CD4-positive, alpha-beta T cell treated with Interleukin-15 for 4 hours (primary cell): ENCODE measurements at regions not wholly inside any gene's neighbourhood (a gene's known extent, or its start where the extent isn't known, plus 50 kb on each side); places are given as distances from the start of the nearest gene placed in this dataset.
A peak's percentile ranks its signal among the peaks of the same experiment; 100 is the strongest.

Experiments used
- DNase-seq: peaks from one replicate; pipeline ENCODE4 v3.0.0-alpha.2; 2020; ENCODE audit warnings: low spot score

DNA sequence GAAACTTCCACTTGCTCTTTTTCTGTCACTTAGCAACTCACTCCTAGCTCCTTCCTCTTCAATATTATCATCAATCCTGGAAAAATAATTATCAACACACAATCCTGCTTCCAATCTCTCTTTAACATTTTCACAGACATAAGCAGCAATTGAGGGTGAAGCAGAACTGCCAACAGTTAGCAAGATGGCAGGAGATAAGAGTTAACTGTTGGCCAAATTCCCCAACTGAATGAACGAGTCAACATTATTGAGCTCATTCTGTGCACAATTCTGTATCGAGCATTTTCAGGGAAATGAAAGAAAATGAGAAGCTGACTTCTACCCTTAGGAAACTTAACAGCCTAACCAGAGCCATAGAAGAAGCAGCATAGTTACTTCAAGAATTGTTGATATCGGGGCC lies 152.0 kb downstream of the KCNA5 start:
- no peak for DNase-seq

DNA sequence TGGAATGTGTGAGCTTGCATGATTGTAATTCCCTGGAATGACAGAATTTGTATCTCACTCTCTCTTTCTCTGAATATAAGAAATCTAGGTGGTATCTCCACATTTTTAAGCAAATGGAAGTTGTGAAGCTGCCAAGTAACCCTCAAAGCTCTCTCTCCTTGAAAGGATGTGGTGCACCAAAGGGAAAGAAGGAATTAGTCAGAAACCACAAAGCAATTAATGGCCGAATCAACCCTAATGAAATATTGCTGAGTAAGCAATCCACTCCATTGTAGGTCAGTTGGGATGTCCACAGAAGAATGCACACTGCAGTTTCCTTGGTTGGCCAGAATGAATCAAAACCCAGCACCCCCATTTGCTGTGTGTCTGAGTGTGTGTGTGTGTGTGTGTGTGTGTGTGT lies 153.5 kb downstream of the KCNA5 start:
- no peak for DNase-seq

- DNase-seq, result no peak
Observed at GRCh38 chr12:5197656-5198055, 154.0 kb downstream of the KCNA5 start.

DNA sequence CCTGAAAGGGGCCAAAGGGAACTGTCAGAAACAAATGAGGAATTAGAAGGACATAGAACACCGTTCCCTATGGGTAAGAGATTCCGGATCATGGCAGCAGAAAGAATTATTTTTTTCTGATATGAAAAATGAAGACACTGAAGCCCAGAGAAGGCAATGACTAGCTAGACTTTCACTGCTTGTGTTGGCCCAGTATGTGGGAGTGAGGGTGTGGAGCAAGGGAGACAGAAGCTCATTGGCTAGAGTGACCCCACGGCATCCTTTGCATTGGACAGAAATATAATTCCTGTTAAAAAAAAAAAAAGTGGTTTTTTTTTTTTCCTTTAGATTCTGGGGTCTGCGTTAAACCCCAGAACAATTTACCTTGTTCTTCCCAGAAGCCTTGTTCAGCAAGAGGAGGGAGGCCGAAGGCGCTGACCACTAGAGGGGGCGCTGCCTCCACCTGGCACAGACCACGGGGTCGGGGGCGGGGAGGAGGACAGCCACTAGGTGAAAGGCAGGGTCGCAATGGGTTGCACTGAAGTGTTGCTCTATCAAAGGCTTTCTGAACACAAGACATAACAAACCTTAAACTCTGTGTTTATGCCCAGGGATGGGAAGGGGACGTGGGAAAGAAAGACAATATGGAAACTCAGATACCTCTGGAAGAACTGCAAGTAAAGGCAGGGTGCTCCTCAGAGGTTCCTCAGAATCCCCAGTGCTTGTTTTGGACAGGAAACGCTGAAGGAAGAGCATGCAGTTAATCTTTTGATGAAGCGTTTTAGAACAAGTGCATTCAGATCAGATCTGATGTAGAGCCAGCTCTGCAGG lies 156.8 kb downstream of the KCNA5 start:
- DNase-seq, result no peak

- DNase-seq, result no peak
Observed at GRCh38 chr12:5201554-5202218, 158.0 kb downstream of the KCNA5 start.

- no peak for DNase-seq
Observed at GRCh38 chr12:5203274-5203673, 159.6 kb downstream of the KCNA5 start.

GRCh38 chr12:5203720-5204119 lies 160.0 kb downstream of the KCNA5 start:
- DNase-seq, result no peak

DNA sequence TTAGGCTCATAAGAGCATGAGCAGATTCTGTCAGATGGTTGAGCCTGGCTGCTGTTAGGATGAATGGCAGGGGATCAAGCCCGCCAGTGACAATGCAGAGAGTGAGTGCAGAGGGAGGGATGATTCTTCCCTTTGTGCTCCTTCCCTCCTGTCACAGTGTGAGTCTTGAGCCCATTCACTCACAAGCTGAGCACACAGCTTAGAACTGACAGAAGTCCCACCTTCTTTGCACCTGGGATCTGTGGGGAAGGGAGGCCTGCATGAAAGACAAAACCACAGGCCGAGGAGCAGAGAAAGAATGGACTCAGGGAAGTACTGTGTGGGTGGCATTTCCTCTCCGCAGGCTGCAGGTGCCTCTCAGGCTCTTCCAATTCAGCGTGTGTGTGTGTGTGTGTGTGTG lies 160.6 kb downstream of the KCNA5 start:
- no peak for DNase-seq

DNA sequence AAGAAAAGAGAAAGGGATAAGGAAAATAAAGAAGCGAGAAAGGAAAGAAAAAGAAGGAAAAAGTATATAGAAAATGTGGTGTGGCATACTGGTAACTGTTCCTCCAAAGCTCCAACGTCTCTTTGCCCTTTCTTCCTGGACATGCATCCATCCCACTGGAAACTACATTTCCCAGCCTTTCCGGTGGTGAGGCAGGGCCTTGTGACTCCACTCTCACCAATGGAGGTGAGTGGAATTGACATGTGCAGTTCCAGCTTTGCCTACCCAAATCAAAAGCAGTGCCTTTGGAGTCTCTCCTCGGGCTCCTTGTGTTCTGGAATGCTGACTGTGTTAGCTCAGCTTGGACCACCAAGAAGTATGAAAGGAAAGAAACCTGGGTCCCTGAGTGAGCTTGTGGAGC lies 161.2 kb downstream of the KCNA5 start:
- DNase-seq, result no peak

DNA sequence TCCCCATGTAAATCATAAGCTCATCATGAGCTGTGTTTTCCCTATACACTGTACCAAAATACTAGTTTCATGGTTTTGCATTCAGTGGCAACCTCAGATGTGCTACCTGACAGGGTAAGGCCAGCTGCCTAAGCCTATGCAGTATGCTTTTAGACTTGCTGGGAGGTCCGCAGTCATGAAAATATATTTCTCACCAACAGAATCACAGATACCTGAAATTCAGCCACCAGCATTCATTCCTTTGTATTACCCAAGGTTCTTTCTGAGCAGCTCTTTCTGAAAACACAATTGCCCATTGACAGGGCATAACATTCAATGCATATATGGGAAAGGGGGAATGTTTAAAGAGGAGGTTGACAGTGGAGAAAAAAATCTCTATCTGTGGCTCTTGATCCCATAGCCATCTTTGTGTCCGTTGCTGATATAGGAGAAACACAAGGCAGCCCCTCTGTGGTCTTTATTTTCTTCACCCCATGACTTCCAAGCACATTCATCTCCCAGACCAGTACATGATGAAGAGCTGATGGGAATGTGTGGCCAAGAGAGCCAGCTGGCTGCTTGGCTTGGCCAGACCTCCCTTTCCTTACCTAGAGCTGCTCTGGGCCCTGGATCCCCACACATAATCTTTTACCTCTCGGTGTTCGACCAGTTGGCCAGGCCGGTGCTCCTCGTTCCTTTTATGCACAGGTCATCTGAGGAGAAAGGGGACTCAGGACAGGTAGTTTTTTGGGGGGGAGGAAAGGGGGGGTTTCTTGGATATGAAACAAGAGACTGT lies 162.9 kb downstream of the KCNA5 start:
- DNase-seq, result no peak

- DNase-seq, result no peak
Observed at GRCh38 chr12:5210179-5210922, 166.7 kb downstream of the KCNA5 start.

DNA sequence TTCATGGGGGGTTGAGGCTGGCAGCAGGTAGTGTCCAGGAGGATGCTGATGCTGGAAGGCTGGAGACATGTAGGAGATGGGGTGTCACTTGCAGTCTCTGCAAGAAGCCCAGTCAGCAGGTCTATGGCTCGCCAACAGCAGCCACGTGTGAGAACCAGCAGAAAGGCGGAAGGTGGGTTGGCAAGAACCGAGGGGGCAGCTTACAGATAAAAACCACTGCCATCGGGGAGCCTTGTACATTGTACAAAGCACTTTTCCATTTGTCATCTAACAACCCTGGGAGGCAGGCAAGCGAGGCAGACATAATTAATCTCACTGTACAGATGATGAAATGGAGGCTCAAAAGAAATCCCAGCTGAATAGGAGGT lies 167.2 kb downstream of the KCNA5 start:
- no peak for DNase-seq

DNA sequence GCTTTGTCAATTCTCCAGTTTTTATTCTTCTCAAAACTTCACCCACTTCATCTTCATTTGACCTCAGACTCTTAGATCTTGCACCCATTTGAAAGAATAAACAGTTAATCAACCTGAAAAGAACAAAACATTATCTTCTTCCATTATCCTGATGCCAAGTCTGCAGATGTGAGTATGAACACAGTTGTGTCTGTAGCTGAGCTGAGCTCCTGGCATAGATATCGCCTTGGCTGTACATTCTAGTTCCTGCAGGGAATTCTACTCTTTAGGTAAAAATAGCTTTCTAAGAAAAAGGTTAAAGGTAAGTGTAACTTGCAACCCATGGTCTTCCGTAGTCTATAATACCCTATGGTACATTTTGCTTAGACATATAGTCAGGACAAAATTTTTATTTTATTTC lies 169.7 kb downstream of the KCNA5 start:
- no peak for DNase-seq

DNA sequence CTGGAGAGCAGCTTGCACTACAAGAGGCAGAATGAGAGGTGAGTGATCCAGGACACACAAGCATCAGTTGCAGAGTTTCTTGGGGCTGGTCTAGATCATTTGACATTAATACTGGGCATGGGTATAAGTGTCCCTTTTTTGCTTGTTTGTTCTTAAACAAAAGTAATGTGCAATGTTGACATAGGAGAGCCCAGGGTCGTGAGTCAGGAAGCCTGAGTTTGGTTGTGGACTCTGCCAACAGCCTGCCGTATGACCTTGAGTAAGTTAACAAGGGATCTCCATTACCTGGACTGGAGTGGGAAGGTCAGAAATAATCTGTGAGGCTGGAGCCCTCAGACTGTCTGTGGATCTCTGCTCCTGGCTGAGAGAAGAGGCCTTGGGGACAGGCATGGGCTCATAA lies 170.3 kb downstream of the KCNA5 start:
- no peak for DNase-seq

DNA sequence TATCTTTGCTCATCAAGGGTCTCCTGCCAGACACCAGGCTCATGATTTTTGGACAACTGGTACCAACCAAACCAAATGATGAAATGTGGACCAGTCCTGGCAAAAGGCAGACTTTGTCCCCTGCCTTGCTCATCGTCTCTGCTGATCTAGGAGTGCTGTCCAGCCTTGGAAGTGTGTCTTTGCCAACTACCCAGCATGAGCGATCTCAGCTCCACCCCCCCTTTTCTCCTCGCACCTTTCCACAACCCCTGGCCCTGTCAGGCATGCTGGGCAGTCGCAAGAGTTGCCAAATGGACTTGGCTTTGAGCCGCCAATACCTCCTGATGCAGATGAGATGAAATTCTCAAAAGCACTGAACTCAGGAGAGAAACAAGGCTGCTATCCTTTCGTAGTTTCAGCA lies 174.3 kb downstream of the KCNA5 start:
- DNase-seq, result no peak

DNA sequence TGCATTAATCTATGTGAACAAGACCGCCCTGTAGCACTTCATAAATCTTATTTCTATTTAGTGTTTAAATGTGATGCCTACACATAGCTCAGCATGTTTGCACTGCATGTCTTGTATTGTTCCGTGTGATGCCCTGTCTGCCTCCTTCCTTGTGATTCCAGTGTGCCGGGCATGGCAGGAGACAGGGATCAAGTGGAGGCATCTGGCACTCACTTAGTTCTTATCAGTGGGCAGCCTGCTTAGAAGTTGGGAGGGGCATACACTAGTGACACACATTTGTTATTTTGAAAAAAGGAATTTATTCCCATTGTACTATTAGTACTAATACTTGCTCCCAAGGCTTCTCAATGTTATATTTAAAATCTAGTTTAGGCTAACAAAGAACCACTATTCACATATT lies 176.4 kb downstream of the KCNA5 start:
- no peak for DNase-seq

DNA sequence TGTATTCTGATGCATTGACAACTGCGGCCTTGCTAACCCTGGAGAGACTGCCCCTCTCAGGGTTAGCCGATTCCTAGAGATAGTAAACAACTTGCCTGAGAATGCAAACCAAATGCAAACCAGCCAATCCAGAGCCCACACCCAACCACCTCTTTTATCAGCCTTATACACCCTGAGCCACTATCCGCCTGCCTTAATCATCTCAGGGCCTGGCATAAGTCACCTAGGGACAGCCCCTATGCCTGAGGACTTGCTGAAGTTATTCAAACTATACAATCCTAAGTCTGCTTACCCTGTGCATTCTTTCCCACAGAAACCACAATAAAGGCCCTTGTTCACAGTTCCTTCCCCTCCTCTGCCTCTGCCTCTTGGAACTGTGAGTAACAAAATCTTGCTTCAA lies 177.2 kb downstream of the KCNA5 start:
- peak; percentile 1 for DNase-seq

DNA sequence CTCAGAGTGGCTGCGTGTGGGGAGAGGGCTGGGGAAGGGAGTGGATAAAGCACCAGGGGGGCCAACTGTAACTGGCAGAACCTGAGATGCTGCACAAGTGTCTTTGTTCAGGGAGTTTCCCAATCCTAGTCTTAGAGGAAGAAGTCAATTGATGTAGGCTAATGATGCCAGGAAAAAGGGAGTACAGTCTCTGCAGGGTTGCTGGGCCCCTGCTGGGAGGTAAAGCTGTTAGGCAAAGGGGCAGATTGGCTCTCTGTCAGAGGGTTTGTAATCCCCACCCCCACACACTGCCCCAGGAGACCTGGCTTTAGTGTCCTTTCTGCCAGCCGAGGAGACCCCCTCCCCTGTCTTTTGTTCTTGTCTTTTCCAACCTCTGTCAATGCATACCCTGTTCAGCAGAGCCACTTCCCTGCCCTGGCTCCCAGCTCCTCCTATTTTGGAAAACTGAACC lies 178.4 kb downstream of the KCNA5 start:
- no peak for DNase-seq

DNA sequence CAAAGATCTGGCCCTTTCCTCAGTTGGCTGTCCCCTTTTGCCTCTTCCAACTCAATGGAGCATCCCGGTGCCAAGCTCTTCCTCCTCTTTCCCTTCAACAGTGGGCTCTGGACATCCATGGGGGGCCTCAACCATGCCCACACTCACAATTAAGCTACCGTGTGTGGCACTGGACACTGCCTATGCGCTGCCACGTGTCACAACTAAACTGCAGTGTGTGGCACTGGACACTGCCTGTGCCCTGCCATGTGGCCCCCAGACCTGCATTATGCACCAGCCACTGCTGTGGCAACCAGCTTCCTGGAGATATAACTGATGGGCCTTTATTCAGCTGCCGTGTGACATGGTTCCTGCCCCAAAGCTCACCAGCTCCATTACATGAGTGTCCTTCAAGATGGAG lies 179.1 kb downstream of the KCNA5 start:
- DNase-seq, result no peak

DNA sequence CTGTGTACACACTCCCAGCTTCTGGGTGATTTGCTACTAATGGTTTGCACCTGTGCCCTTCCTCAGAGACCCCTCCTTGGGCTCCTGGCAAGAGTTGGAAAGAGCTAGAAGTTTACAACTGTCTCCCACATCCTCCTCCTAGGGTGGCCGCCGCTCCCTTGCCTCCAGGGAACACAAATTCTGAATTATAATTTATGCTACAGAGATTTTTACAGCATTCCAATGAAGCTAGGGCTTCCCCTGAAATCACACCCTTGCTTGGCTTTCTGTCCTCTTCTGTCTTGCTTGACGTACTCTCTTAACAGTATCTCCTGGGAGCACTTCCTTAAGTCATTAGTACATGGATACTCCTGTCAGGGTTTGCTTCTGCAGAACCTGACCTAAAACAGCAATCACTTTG lies 180.2 kb downstream of the KCNA5 start:
- DNase-seq, result no peak

- no peak for DNase-seq
Observed at GRCh38 chr12:5226581-5226980, 182.9 kb downstream of the KCNA5 start.

DNA sequence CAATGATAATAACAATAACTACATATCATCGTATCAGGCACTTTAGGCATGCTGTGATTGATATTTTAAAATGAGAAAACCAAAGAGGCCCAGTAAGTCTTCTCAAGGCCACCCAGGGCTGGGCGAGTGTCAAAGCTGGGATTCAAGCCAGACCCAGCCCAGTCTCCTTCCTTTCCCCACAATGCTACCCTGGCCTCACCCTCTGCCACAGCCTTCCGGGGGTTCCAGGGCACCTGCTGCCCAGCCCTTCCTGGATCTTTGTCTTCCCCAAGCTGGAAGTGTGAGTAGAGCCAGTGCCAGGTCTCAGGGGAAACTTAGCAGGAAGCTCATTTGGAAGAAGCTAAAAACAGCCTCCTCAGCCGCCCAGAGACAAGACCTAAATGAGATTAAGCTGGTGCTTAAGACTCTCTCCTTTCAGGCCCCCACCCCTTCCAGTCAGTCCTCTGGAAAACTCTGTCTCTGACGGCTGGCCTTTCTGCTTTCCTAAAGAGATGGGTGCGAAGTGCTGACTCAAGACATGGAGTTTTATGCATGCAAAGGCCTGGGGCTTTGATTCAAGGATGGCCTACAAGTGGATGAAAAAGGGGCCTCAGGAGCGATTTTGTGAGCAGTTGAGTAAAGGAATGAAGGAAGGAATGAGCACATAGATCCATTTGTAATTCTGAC lies 184.2 kb downstream of the KCNA5 start:
- DNase-seq, result no peak
